ENCODE measurements at regions not wholly inside any gene's neighbourhood (a gene's known extent, or its start where the extent isn't known, plus 50 kb on each side); places are given as distances from the start of the nearest gene placed in this dataset.
"Not testable (repeated sequence)": the region's sequence is repeated elsewhere in the genome, so short reads cannot be mapped to it uniquely, and the experiment has no call there.

DNA sequence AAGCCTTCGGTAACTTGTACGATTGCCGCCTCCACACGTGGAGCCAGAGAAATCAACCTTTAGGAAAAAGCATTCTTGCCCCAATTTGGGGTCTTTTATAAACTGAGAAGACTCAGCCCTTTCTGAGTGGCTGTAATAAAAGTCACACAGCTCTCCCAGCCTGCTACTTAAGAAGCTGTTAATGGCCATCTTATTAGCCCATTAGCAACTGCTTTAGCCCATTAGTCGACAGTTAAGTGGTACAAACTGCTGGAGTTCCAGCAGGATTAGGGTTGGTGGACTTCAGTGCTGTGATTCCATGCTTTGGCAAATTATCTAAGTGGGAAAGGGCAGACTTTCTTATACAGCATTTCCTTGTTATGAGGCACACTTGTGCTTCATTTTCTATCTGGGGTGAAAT lies 461.3 kb downstream of the RPS6KC1 start (continued):
- TF ChIP-seq, protein P1, sequence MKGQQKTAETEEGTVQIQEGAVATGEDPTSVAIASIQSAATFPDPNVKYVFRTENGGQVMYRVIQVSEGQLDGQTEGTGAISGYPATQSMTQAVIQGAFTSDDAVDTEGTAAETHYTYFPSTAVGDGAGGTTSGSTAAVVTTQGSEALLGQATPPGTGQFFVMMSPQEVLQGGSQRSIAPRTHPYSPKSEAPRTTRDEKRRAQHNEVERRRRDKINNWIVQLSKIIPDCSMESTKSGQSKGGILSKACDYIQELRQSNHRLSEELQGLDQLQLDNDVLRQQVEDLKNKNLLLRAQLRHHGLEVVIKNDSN (CRISPR knock-in tag; IDR thresholded peaks at IDR 0.05) = no peak
- no peak for TF ChIP-seq RELA (CRISPR knock-in tag; IDR thresholded peaks at IDR 0.05; ENCODE audit: borderline replicate concordance)
- TF ChIP-seq, protein P2, sequence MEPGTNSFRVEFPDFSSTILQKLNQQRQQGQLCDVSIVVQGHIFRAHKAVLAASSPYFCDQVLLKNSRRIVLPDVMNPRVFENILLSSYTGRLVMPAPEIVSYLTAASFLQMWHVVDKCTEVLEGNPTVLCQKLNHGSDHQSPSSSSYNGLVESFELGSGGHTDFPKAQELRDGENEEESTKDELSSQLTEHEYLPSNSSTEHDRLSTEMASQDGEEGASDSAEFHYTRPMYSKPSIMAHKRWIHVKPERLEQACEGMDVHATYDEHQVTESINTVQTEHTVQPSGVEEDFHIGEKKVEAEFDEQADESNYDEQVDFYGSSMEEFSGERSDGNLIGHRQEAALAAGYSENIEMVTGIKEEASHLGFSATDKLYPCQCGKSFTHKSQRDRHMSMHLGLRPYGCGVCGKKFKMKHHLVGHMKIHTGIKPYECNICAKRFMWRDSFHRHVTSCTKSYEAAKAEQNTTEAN (CRISPR knock-in tag; IDR thresholded peaks at IDR 0.05) = no peak

DNA sequence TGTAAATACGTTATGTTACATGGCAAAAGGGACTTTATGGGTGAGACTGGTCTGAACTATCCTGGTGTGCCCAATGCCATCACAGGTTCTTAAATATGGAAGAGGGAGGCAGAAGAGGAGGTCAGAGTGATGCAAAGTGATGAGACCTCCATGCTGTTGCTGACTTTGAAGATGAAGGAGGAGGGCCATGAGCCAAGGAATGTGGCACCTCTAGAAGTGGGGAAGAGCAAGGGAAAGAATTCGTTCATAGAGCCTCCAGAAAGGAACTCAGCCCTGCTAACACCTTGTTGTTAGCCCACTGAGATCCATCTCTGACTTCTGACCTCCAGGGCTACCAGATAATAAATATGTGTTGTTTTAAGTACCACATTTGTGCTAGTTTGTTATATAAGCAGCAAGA lies 462.0 kb downstream of the RPS6KC1 start:
- H3K9me3 Mint-ChIP-seq = no peaks in the 10 kb centered on the region
- H3K27me3 Mint-ChIP-seq (ENCODE audit: low read depth) = peaks cover 12% of the 10 kb centered on the region
- H3K4me3 Mint-ChIP-seq = no peak overlapping the region
- peaks cover 9% of the 10 kb centered on the region for H3K4me1 Mint-ChIP-seq
- no peak overlapping the region for H3K27ac Mint-ChIP-seq
- TF ChIP-seq CREM (CRISPR knock-in tag; IDR thresholded peaks at IDR 0.05) (no peak), GTF2I (CRISPR knock-in tag; conservative IDR thresholded peaks at IDR 0.05) (no peak), SMAD3 (CRISPR knock-in tag; IDR thresholded peaks at IDR 0.05; ENCODE audit: borderline replicate concordance) (no peak), ZNF423 (CRISPR knock-in tag; IDR thresholded peaks at IDR 0.05) (no peak), TEAD4 (CRISPR knock-in tag; IDR thresholded peaks at IDR 0.05) (no peak), IRF2 (CRISPR knock-in tag; IDR thresholded peaks at IDR 0.05; ENCODE audit: borderline replicate concordance, low read depth) (no peak), FOXP1 (CRISPR knock-in tag; IDR thresholded peaks at IDR 0.05; ENCODE audit: borderline replicate concordance) (no peak), CBFB (CRISPR knock-in tag; IDR thresholded peaks at IDR 0.05; ENCODE audit: low read depth) (no peak), CREB1 (CRISPR knock-in tag; IDR thresholded peaks at IDR 0.05) (no peak)
- TF ChIP-seq, protein P3, sequence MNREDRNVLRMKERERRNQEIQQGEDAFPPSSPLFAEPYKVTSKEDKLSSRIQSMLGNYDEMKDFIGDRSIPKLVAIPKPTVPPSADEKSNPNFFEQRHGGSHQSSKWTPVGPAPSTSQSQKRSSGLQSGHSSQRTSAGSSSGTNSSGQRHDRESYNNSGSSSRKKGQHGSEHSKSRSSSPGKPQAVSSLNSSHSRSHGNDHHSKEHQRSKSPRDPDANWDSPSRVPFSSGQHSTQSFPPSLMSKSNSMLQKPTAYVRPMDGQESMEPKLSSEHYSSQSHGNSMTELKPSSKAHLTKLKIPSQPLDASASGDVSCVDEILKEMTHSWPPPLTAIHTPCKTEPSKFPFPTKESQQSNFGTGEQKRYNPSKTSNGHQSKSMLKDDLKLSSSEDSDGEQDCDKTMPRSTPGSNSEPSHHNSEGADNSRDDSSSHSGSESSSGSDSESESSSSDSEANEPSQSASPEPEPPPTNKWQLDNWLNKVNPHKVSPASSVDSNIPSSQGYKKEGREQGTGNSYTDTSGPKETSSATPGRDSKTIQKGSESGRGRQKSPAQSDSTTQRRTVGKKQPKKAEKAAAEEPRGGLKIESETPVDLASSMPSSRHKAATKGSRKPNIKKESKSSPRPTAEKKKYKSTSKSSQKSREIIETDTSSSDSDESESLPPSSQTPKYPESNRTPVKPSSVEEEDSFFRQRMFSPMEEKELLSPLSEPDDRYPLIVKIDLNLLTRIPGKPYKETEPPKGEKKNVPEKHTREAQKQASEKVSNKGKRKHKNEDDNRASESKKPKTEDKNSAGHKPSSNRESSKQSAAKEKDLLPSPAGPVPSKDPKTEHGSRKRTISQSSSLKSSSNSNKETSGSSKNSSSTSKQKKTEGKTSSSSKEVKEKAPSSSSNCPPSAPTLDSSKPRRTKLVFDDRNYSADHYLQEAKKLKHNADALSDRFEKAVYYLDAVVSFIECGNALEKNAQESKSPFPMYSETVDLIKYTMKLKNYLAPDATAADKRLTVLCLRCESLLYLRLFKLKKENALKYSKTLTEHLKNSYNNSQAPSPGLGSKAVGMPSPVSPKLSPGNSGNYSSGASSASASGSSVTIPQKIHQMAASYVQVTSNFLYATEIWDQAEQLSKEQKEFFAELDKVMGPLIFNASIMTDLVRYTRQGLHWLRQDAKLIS (CRISPR knock-in tag; IDR thresholded peaks at IDR 0.05; ENCODE audit: borderline replicate concordance) = no peak
- TF ChIP-seq, protein P4, sequence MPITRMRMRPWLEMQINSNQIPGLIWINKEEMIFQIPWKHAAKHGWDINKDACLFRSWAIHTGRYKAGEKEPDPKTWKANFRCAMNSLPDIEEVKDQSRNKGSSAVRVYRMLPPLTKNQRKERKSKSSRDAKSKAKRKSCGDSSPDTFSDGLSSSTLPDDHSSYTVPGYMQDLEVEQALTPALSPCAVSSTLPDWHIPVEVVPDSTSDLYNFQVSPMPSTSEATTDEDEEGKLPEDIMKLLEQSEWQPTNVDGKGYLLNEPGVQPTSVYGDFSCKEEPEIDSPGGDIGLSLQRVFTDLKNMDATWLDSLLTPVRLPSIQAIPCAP (CRISPR knock-in tag; IDR thresholded peaks at IDR 0.05) = no peak
- TF ChIP-seq, protein P5, sequence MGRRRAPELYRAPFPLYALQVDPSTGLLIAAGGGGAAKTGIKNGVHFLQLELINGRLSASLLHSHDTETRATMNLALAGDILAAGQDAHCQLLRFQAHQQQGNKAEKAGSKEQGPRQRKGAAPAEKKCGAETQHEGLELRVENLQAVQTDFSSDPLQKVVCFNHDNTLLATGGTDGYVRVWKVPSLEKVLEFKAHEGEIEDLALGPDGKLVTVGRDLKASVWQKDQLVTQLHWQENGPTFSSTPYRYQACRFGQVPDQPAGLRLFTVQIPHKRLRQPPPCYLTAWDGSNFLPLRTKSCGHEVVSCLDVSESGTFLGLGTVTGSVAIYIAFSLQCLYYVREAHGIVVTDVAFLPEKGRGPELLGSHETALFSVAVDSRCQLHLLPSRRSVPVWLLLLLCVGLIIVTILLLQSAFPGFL (CRISPR knock-in tag; IDR thresholded peaks at IDR 0.05; ENCODE audit: borderline replicate concordance) = no peak
- TF ChIP-seq, protein P6, sequence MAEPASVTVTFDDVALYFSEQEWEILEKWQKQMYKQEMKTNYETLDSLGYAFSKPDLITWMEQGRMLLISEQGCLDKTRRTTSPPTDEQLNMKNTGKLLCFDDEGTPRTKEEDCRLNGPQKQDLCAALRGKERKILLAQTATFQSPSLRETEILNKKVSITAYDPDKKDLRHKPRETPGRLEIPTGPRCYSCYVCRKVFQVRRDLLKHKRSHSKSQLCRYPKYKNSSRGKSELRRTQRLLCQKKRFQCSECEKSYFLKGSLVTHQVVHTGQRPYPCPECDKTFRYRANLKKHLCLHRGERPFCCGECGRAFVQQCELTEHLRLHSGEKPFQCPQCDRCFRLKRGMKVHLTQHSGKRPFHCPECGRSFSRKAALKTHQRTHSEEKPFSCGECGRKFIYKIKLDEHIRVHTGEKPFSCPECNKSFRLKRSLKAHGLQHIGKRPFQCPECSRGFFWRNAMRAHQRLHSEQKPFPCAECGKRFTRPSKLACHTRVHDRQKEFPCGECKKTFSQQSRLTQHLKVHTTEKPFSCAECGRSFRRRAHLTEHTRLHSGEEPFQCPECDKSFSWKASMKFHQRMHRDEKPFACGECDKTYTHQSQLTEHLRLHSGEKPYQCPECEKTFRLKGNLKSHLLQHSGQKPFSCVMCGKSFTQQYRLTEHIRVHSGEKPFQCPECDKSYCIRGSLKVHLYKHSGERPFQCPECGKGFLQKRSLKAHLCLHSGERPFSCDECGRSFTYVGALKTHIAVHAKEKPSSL (CRISPR knock-in tag; conservative IDR thresholded peaks at IDR 0.05) = no peak
- TF ChIP-seq, protein P7, sequence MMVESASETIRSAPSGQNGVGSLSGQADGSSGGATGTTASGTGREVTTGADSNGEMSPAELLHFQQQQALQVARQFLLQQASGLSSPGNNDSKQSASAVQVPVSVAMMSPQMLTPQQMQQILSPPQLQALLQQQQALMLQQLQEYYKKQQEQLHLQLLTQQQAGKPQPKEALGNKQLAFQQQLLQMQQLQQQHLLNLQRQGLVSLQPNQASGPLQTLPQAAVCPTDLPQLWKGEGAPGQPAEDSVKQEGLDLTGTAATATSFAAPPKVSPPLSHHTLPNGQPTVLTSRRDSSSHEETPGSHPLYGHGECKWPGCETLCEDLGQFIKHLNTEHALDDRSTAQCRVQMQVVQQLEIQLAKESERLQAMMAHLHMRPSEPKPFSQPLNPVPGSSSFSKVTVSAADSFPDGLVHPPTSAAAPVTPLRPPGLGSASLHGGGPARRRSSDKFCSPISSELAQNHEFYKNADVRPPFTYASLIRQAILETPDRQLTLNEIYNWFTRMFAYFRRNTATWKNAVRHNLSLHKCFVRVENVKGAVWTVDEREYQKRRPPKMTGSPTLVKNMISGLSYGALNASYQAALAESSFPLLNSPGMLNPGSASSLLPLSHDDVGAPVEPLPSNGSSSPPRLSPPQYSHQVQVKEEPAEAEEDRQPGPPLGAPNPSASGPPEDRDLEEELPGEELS (CRISPR knock-in tag; IDR thresholded peaks at IDR 0.05) = no peak
- ChIA-PET POLR2A (no interaction called here), CTCF (no interaction called here)
- no peaks in the 10 kb centered on the region for H3K36me3 Mint-ChIP-seq
- DNase-seq (ENCODE audit: low spot score) (no peak), ATAC-seq (no peak)

DNA sequence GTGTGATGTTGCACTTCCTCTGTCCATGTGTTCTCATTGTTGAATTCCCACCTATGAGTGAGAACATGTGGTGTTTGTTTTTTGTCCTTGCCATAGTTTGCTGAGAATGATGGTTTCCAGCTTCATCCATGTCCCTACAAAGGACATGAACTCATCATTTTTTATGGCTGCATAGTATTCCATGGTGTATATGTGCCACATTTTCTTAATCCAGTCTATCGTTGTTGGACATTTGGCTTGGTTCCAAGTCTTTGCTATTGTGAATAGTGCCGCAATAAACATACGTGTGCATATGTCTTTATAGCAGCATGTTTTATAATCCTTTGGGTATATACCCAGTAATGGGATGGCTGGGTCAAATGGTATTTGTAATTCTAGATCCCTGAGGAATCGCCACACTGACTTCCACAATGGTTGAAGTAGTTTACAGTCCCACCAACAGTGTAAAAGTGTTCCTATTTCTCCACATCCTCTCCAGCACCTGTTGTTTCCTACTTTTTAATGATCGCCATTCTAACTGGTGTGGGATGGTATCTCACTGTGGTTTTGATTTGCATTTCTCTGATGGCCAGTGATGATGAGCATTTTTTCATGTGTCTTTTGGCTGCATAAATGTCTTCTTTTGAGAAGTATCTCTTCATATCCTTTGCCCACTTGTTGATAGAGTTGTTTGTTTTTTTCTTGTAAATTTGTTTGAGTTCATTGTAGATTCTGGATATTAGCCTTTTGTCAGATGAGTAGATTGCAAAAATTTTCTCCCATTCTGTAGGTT lies 463.6 kb downstream of the RPS6KC1 start:
- H3K4me1 Mint-ChIP-seq; H3K36me3 Mint-ChIP-seq; CTCF ChIA-PET; H3K4me3 Mint-ChIP-seq; POLR2A ChIA-PET; H3K9me3 Mint-ChIP-seq; ATAC-seq; DNase-seq (ENCODE audit: low spot score); H3K27ac Mint-ChIP-seq; H3K27me3 Mint-ChIP-seq (ENCODE audit: low read depth): not testable (repeated sequence)
